NCI-H1048 (cell line): ENCODE measurements at regions not wholly inside any gene's neighbourhood (a gene's known extent, or its start where the extent isn't known, plus 50 kb on each side); places are given as distances from the start of the nearest gene placed in this dataset.

Experiments used
- DNase-seq: peaks from one replicate; lab custom pipeline; 2025; lab: John Stamatoyannopoulos, UW

- no peak for DNase-seq
Observed at GRCh38 chr12:107525063-107525718, 160.4 kb upstream of the PWP1 start.

GRCh38 chr12:107525719-107526554 is 159.7 kb upstream of the PWP1 start:
- DNase-seq, result no peak

GRCh38 chr12:107526555-107527180 is 158.9 kb upstream of the PWP1 start:
- no peak for DNase-seq

GRCh38 chr12:107528731-107529365 is 156.8 kb upstream of the PWP1 start:
- no peak for DNase-seq

- DNase-seq, result no peak
Observed at GRCh38 chr12:107529991-107530390, 155.6 kb upstream of the PWP1 start.

GRCh38 chr12:107530701-107531100 is 154.9 kb upstream of the PWP1 start:
- no peak for DNase-seq

GRCh38 chr12:107533218-107533617 is 152.4 kb upstream of the PWP1 start:
- DNase-seq, result no peak

GRCh38 chr12:107536613-107537012 is 149.0 kb upstream of the PWP1 start:
- no peak for DNase-seq

GRCh38 chr12:107537464-107538119 is 148.0 kb upstream of the PWP1 start:
- DNase-seq, result no peak

- no peak for DNase-seq
Observed at GRCh38 chr12:107539196-107539939, 146.2 kb upstream of the PWP1 start.

GRCh38 chr12:107541001-107541705 is 144.4 kb upstream of the PWP1 start:
- no peak for DNase-seq

- no peak for DNase-seq
Observed at GRCh38 chr12:107543416-107543815, 142.2 kb upstream of the PWP1 start.

GRCh38 chr12:107543841-107544240 is 141.8 kb upstream of the PWP1 start:
- no peak for DNase-seq

GRCh38 chr12:107544937-107545336 is 140.7 kb upstream of the PWP1 start:
- no peak for DNase-seq

GRCh38 chr12:107545737-107546353 is 139.8 kb upstream of the PWP1 start:
- no peak for DNase-seq

GRCh38 chr12:107547389-107547788 is 138.2 kb upstream of the PWP1 start:
- DNase-seq, result no peak

GRCh38 chr12:107549651-107550480 is 135.7 kb upstream of the PWP1 start:
- DNase-seq, result no peak

- no peak for DNase-seq
Observed at GRCh38 chr12:107551434-107551833, 134.2 kb upstream of the PWP1 start.

- no peak for DNase-seq
Observed at GRCh38 chr12:107552263-107552662, 133.3 kb upstream of the PWP1 start.
